CD4-positive, alpha-beta memory T cell (primary cell): ENCODE measurements at regions not wholly inside any gene's neighbourhood (a gene's known extent, or its start where the extent isn't known, plus 50 kb on each side); places are given as distances from the start of the nearest gene placed in this dataset.
"Not testable (repeated sequence)": the region's sequence is repeated elsewhere in the genome, so short reads cannot be mapped to it uniquely, and the experiment has no call there.

Source experiments
- CTCF ChIA-PET: fragments of 350-600 bp; sonication (Branson Sonifier 250); formaldehyde crosslinking; loops from one replicate; lab custom pipeline; 2021; ENCODE audit warnings: inconsistent platforms; ENCODE audit not compliant: partially characterized antibody; lab: Charles Lee
- POLR2A ChIA-PET: fragments of 350-600 bp; sonication (Branson Sonifier 250); formaldehyde crosslinking; loops from one replicate; lab custom pipeline; 2021; ENCODE audit not compliant: partially characterized antibody; lab: Charles Lee
- DNase-seq, 5 donors: peaks; one replicate each; pipeline versions ENCODE4 v3.0.0 to v3.0.0-alpha.2; 2020 to 2022; ENCODE audit warnings: mixed read lengths in 1 of 5
- H3K27ac ChIP-seq: one replicate; pipeline ENCODE4 v1.7.0; 2013; ENCODE audit warnings: low read depth, low read length
- H3K27me3 ChIP-seq: 2 replicates; pipeline ENCODE4 v1.7.0; 2013; ENCODE audit warnings: mild to moderate bottlenecking, low read length, moderate library complexity; ENCODE audit not compliant: insufficient read depth
- H3K36me3 ChIP-seq: 2 replicates; pipeline ENCODE4 v1.7.0; 2013; ENCODE audit warnings: mild to moderate bottlenecking, low read length, moderate library complexity; ENCODE audit not compliant: insufficient read depth
- H3K4me1 ChIP-seq: 2 replicates; pipeline ENCODE4 v1.7.0; 2013; ENCODE audit warnings: mild to moderate bottlenecking, low read length, moderate library complexity; ENCODE audit not compliant: insufficient read depth
- H3K4me3 ChIP-seq, 2 donors: one replicate each; pipeline ENCODE4 v1.7.0; 2013; ENCODE audit warnings: low read length in 2 of 2, mild to moderate bottlenecking in 1 of 2
- H3K9me3 ChIP-seq, 2 donors: one replicate each; pipeline ENCODE4 v1.7.0; 2013; ENCODE audit warnings: low read length in 2 of 2, control low read depth in 1 of 2; ENCODE audit not compliant: control insufficient read depth in 1 of 2
- H3K27ac Mint-ChIP-seq, 7 donors: one replicate each; pipeline ENCODE4 v1.8.0; 2020 to 2021; ENCODE audit warnings: mixed read lengths in 7 of 7, mild to moderate bottlenecking in 6 of 7, inconsistent platforms in 3 of 7, moderate library complexity in 3 of 7
- H3K27me3 Mint-ChIP-seq, 2 donors: one replicate each; pipeline ENCODE4 v1.8.0; 2020 to 2021; ENCODE audit warnings: mixed read lengths in 2 of 2
- H3K36me3 Mint-ChIP-seq, 2 donors: one replicate each; pipeline ENCODE4 v1.8.0; 2020 to 2021; ENCODE audit warnings: mixed read lengths in 2 of 2, inconsistent platforms in 1 of 2, mild to moderate bottlenecking in 1 of 2
- H3K4me1 Mint-ChIP-seq, 4 donors: one replicate each; pipeline ENCODE4 v1.8.0; 2020 to 2021; ENCODE audit warnings: mixed read lengths in 4 of 4, mild to moderate bottlenecking in 1 of 4
- H3K4me3 Mint-ChIP-seq, 8 donors: one replicate each; pipeline ENCODE4 v1.8.0; 2020 to 2021; ENCODE audit warnings: mixed read lengths in 8 of 8, mild to moderate bottlenecking in 7 of 8, moderate library complexity in 6 of 8, inconsistent platforms in 3 of 8
- H3K9me3 Mint-ChIP-seq, 8 donors: one replicate each; pipeline ENCODE4 v1.8.0; 2020 to 2021; ENCODE audit warnings: mixed read lengths in 8 of 8, mild to moderate bottlenecking in 5 of 8, inconsistent platforms in 3 of 8, moderate library complexity in 1 of 8
- intact Hi-C: fragments of 100-400 bp; cut with micrococcal nuclease; formaldehyde crosslinking; loops from one replicate; pipeline ENCODE4 v1.15.1; 2023

DNA sequence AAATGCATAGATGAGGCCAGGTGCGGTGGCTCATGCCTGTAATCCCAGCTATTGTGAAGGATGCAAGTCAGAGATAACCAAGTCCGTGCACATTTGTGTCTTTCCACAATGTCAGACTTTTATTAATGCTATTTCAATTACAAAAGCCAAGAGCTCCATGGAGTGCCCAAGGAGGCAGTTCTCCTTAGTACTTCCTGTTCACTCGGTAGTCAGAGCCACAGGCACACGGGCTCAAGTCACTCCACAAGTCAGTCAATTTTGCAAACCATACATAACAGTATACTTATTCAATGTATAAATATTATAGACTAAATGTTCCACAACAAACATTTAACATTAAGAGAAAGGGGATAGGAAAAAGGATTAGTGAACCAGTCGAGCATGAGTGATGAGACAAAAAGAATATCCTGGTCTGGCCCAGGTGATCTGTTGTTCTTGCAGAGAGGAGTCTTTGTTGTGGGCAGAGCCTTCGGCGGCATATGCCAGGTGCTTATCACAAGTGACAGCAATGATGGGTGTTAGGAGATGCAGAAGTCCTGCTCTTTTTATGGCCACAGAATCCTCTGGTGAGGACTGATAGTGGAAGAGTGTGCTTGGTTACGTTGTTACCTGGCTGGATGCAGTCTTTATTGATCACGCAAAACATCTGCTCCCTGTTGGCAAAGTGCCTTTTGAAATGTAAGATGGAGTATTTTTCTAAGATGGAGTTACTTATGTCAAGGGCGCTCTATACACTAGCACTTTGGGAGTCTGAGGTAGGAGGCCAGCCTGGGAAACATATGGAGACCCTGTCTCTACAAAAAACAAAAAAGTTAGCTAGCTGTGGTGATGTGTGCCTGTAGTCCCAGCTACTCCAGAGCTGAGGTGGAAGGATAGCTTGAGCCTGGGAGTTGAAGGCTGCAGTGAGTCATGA lies 167.0 kb upstream of the FBXL17 start:
- ChIA-PET POLR2A (no interaction called here), CTCF (no interaction called here)
- Histone ChIP-seq H3K4me1 (no peaks in the 10 kb centered on the region), H3K27ac (no peak overlapping the region), H3K4me3 (no peak overlapping the region), H3K27me3 (no peaks in the 10 kb centered on the region), H3K9me3 (no peaks in the 10 kb centered on the region), H3K36me3 (no peaks in the 10 kb centered on the region)
- intact Hi-C loops: no loop called here
- Mint-ChIP-seq H3K4me3 (no peak overlapping the region), H3K36me3 (no peaks in the 10 kb centered on the region), H3K4me1 (peaks cover 0 to 3% (median 0%) of the 10 kb centered on the region in 4 donors), H3K27ac (no peak overlapping the region), H3K27me3 (peaks cover 4 to 8% of the 10 kb centered on the region in 2 donors), H3K9me3 (peaks cover 0 to 4% (median 0%) of the 10 kb centered on the region in 8 donors)
- no peak for DNase-seq

GRCh38 chr5:108546939-108547338 lies 165.0 kb upstream of the FBXL17 start:
- Mint-ChIP-seq H3K9me3 (peaks cover 0 to 4% (median 0%) of the 10 kb centered on the region in 8 donors), H3K4me1 (peaks cover 0 to 3% (median 0%) of the 10 kb centered on the region in 4 donors), H3K36me3 (no peaks in the 10 kb centered on the region), H3K27ac (no peak overlapping the region), H3K4me3 (no peak overlapping the region), H3K27me3 (peaks cover 4 to 8% of the 10 kb centered on the region in 2 donors)
- no peak for DNase-seq
- Histone ChIP-seq H3K27ac (no peak overlapping the region), H3K27me3 (no peaks in the 10 kb centered on the region), H3K9me3 (no peaks in the 10 kb centered on the region), H3K36me3 (no peaks in the 10 kb centered on the region), H3K4me1 (no peaks in the 10 kb centered on the region), H3K4me3 (no peak overlapping the region)
- CTCF ChIA-PET: no interaction called here
- POLR2A ChIA-PET: no interaction called here
- intact Hi-C loops: no loop called here

DNA sequence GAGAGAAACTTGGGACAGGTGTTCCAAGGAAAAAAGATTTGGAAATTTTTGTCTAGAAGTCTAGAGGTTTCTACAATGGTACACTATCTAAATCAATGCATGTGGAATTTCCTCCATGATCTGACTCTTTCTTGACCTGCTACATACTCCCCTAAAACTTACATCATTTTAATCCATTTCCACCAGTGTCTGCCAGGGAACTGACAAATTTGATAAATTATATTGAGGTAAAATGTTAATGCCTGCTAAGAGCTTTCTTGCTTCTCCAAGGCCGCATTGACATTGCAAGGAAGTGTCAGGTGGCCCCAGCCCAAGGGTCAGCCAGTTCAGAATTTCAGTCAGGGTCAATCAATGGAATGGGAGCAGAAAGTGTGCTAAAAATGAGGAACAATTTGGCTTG lies 163.4 kb upstream of the FBXL17 start:
- no peak for DNase-seq
- Mint-ChIP-seq H3K4me3 (no peak overlapping the region), H3K9me3 (peaks cover 0 to 6% (median 0%) of the 10 kb centered on the region in 8 donors), H3K4me1 (peaks cover 0 to 3% (median 0%) of the 10 kb centered on the region in 4 donors), H3K27me3 (peaks cover 5 to 8% of the 10 kb centered on the region in 2 donors), H3K27ac (no peak overlapping the region), H3K36me3 (no peaks in the 10 kb centered on the region)
- H3K4me1 ChIP-seq: no peaks in the 10 kb centered on the region
- ChIA-PET POLR2A (no interaction called here), CTCF (no interaction called here)
- no peak overlapping the region for H3K27ac ChIP-seq
- no peaks in the 10 kb centered on the region for H3K36me3 ChIP-seq
- H3K4me3 ChIP-seq: no peak overlapping the region
- no peaks in the 10 kb centered on the region for H3K27me3 ChIP-seq
- H3K9me3 ChIP-seq: no peaks in the 10 kb centered on the region
- intact Hi-C loops: no loop called here

DNA sequence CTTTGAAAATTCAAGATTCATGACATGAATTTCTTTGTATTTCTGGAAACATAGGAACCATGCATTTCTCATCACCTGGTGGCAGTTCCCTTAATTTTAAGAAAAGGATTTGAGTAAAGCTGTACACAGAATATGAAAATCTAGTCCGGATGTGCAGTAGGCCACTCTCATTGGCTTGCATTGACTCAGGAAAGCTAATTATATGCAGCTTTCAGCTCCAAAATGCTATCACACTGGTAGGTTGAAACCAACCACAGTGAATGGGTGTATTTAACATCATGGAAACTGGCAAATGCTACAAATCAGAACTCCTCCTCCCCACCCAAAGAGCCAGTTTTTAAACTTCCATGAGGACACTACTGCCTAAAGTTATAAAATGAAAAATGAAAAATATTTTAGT lies 161.6 kb upstream of the FBXL17 start:
- peaks cover 4 to 8% of the 10 kb centered on the region in 2 donors for H3K27me3 Mint-ChIP-seq
- H3K36me3 ChIP-seq: no peaks in the 10 kb centered on the region
- no peak for DNase-seq
- H3K4me3 ChIP-seq: no peak overlapping the region
- H3K4me3 Mint-ChIP-seq: no peak overlapping the region
- H3K4me1 ChIP-seq: no peaks in the 10 kb centered on the region
- no peaks in the 10 kb centered on the region for H3K4me1 Mint-ChIP-seq
- H3K27me3 ChIP-seq: no peaks in the 10 kb centered on the region
- H3K27ac Mint-ChIP-seq: no peak overlapping the region
- H3K9me3 ChIP-seq: no peaks in the 10 kb centered on the region
- peaks cover 0 to 6% (median 0%) of the 10 kb centered on the region in 8 donors for H3K9me3 Mint-ChIP-seq
- no peaks in the 10 kb centered on the region for H3K36me3 Mint-ChIP-seq
- no peak overlapping the region for H3K27ac ChIP-seq
- CTCF ChIA-PET: no interaction called here
- POLR2A ChIA-PET: no interaction called here
- intact Hi-C loops: no loop called here

DNA sequence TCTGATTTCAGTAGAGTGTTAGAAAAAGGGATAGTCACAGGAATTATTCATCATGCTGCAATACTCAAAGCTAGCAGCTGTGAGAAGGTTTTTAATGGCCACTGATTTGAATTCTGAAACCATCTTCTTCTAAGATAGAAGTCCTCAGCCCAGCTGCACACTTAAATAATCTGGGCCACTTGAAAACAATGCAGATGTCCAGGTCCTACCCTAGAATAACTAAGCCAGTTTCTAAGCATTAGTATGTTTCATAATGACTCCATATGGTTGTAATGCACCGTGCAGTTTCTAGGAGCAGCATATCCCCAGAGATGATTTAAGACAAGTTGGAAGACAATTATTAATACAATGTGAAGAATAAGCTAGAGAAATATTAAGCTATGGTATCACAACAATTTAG lies 159.9 kb upstream of the FBXL17 start:
- no peak overlapping the region for H3K27ac ChIP-seq
- H3K27ac Mint-ChIP-seq: no peak overlapping the region
- intact Hi-C loops: no loop called here
- no peaks in the 10 kb centered on the region for H3K36me3 Mint-ChIP-seq
- H3K27me3 ChIP-seq: no peaks in the 10 kb centered on the region
- no peaks in the 10 kb centered on the region for H3K4me1 Mint-ChIP-seq
- ChIA-PET CTCF (no interaction called here), POLR2A (no interaction called here)
- peaks cover 2 to 3% of the 10 kb centered on the region in 2 donors for H3K27me3 Mint-ChIP-seq
- peaks cover 0 to 4% (median 0%) of the 10 kb centered on the region in 8 donors for H3K9me3 Mint-ChIP-seq
- no peaks in the 10 kb centered on the region for H3K4me1 ChIP-seq
- no peak overlapping the region for H3K4me3 ChIP-seq
- H3K4me3 Mint-ChIP-seq: no peak overlapping the region
- no peaks in the 10 kb centered on the region for H3K9me3 ChIP-seq
- no peak for DNase-seq
- no peaks in the 10 kb centered on the region for H3K36me3 ChIP-seq

GRCh38 chr5:108536321-108536720 lies 154.4 kb upstream of the FBXL17 start:
- Mint-ChIP-seq H3K27me3 (peaks cover 4 to 6% of the 10 kb centered on the region in 2 donors), H3K4me3 (no peak overlapping the region), H3K27ac (no peak overlapping the region), H3K36me3 (no peaks in the 10 kb centered on the region), H3K4me1 (no peaks in the 10 kb centered on the region), H3K9me3 (peaks cover 0 to 2% (median 0%) of the 10 kb centered on the region in 8 donors)
- H3K9me3 ChIP-seq: no peaks in the 10 kb centered on the region
- no peaks in the 10 kb centered on the region for H3K36me3 ChIP-seq
- peak in 1 of 5 donors; percentile 30 for DNase-seq
- H3K27ac ChIP-seq: no peak overlapping the region
- H3K27me3 ChIP-seq: no peaks in the 10 kb centered on the region
- intact Hi-C loops: no loop called here
- no peaks in the 10 kb centered on the region for H3K4me1 ChIP-seq
- ChIA-PET POLR2A (no interaction called here), CTCF (no interaction called here)
- no peak overlapping the region for H3K4me3 ChIP-seq

GRCh38 chr5:108532129-108532445 lies 150.2 kb upstream of the FBXL17 start:
- CTCF ChIA-PET: interaction anchor here (1.4 kb wide), 1 partner anchor 9 kb away, joined by 3 read pairs; no protein-coding TSS in a partner anchor
- not testable (repeated sequence) for H3K4me1 Mint-ChIP-seq

More at GRCh38 chr5:108532129-108532445, 150.2 kb upstream of the FBXL17 start:
- H3K4me1 ChIP-seq, H3K36me3 Mint-ChIP-seq, H3K36me3 ChIP-seq, POLR2A ChIA-PET, H3K27ac ChIP-seq, H3K27me3 ChIP-seq, DNase-seq, H3K9me3 ChIP-seq, H3K27ac Mint-ChIP-seq, H3K9me3 Mint-ChIP-seq, H3K4me3 Mint-ChIP-seq, H3K4me3 ChIP-seq, intact Hi-C loops: not testable (repeated sequence)
- peaks cover 11 to 14% of the 10 kb centered on the region in 2 donors for H3K27me3 Mint-ChIP-seq
